Stimulated activated CD8-positive, alpha-beta memory T cell treated with anti-CD3 and anti-CD28 coated beads, Interleukin-7, amount 100 ng/mL, for 4 hours (primary cell): ENCODE measurements at regions not wholly inside any gene's neighbourhood (a gene's known extent, or its start where the extent isn't known, plus 50 kb on each side); places are given as distances from the start of the nearest gene placed in this dataset.
"Not testable (repeated sequence)": the region's sequence is repeated elsewhere in the genome, so short reads cannot be mapped to it uniquely, and the experiment has no call there.

Experiments used
- DNase-seq, 2 donors: peaks; one replicate each; pipeline ENCODE4 v3.0.0-alpha.2; 2020; ENCODE audit warnings: low read depth in 2 of 2

DNA sequence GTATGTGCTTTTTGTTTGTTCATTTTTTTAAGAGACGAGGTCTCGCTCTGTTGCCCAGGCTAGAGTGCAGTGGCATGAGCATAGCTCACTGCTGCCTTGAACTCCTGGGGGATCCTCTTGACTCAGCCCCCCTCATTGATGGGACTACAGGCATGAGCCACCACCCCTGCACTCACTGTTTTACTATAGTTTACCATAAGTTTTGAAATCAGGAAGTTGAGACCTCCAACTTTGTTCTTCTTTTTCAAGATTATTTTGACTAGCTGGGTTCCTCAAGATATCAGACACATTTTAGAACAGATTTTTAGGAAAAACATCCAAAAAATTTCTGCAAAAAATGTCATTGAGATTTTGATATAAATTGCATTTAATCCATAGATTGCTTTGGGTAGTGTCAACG is 120.4 kb upstream of the FGGY start:
- no peak for DNase-seq

DNA sequence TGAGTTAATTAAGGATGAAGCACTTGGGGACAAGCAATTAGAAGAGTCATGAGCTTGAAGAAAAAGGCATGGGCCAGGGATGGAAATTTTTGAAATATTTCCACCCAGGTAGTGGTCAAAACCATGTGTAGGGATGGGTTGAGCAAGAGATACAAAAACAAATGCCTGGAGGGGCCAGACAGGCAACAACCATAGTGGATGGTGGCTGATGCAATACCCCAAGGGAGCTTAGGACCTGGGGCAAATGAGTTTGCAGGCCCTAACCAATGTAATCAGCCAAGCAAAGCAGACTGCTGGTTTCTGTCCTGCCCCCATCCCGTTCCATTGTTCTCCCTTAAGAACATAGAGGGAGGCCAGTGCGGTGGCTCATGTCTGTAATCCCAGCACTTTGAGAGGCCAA is 119.1 kb upstream of the FGGY start:
- DNase-seq: no peak

DNA sequence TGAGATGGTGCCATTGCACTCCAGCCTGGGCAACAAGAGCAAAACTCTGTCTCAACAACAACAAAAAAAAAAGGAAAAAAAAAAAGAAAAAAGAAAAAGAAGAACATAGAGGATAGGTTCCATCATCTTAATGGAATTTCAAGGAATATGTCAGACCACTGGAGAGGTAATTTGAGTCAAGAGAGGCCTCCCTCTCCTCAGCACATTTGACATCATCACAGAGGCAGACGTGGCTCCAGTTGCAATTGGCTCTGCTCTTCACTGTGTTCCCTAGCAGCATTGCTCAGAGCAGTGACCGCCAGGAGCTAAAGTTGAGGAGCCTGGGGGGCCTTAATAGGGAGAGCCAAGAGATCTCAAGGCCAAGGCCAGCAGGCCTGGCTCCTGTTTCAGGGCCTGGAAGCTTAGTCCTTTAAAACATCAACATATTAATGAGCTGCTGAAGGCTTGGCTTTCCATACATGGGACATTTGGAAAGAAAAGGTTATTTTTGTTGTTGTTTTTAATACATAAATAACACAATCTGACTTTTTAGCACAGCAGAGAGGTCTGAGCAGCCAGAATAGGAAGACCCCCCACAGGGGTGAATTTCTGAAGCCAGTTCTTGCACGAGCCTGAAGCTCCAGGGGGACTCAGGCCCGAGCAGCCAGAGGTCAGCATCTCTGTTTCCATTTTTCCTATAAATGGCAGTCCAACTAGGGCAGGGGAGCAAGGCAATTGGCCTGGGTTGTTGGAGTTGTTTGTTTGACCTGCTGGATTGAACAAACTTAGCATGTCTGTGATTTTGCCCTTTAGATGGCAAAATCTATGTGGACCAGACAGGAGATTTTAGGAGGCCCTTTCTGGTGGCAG is 118.3 kb upstream of the FGGY start:
- no peak for DNase-seq

DNA sequence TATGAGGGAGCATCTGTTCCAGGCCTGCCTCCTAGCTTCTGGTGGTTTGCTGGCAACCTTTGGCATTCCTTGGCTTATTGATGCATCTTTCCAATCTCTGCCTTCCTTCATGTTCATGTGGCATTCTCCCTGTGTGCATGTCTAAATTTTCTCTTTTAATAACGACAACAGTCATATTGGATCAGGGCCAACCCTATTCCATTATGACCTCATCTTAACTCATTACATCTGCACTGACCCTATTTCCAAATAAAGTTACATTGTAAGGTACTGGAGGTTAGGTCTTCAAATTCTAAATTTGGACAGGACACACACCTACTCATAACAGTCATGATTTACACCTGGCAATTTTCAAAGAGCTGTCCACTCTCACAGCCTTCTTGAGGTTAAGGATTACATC is 117.2 kb upstream of the FGGY start:
- no peak for DNase-seq

DNA sequence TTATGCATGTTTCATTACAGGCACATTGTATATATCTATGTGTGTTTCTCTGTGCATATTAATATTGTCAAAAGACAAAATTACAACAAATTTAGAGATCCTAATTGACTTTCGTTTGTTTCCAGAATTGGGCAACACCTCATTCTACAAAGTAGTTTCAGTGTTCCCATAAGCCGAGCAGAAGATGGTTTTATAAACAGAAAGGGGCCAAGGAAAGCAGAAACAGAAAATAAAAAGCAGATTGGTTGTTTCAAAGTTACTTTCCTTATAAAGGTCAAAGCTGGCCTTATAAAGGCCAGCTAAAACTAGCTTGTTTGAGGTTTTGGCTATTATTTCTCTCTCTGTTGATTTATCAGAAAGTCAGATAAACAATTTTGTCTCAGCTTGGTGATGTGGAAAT is 116.2 kb upstream of the FGGY start:
- no peak for DNase-seq

DNA sequence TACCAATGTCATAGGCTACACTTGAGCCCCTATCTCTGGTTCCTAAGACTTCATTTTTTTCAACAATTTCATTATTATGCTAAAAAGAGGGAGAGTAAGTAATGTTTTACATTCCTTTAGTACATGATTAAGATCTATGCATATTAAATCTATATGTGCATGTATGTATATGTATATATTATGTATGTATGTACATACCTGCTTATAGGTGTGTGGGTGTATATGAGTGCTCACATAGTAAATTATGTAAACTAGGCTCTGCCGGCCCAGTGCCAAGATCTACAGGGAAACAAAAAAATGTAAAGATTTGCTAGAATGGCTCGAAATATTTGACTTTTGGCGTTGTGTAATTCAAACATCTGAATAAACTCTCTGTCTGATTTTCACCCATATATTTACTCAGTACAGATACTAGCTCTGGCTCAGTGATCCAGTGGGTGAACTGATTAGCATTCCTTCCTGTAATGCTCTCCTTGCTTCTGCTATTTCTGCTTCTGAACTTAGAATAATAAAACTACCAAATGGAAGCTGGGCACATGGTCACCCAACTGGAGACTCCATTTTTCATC is 113.1 kb upstream of the FGGY start:
- no peak for DNase-seq

DNA sequence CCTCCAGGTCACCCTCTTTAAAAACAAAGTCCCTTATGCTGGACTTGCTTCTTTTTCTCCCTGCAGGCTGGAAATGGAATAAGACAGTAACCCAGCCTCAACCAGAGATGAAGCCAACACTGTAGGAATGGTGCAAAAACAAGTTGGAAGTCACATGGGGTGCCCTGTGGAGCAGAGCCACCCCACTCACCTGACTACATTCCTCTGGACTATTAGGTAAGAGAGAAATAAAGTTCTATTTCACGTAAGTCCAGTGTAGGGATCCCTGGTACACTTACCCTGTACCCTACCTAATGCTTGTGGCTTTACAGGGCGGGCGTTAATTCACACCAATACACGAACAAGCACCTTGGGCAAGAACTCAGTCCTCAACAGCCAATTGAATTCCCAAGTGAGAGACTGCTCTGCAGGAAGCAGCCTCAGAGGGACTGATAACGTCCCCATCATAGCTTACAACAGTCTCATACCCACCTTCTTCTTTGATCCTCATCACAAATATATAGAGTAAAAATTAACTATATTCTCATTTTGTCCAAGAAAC is 112.5 kb upstream of the FGGY start:
- no peak for DNase-seq

DNA sequence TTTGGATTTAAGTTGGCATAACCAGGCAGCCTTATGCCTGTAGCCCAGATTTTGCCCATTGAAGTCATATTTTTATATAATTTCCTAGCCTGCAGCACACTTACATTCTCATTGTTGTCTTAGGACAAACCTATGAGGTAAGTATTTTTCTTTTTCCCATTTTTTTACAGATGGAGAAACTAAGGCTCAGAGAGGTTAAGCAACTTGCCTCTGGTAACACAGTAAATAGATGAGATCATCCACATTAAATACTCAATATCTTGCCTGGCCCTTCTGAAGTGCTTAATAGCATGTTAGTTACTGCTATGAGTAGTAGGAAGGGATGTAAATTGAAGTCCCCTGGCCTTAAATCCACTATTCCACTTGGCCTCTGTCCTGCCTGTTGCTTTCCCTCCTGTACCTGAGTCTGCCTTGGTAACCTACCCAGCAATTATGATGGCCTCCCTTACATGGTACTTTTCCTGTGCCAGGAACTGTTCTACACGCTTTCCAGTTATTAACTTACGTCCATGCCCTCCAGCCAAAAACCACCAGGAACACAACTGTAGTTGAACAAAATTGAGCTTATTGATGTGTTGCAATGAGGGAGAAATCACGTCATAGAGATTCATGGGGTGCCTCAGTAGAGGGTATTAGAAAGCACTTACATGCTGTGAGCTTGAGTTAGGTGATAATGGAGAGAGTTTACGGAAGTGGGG is 111.6 kb upstream of the FGGY start:
- DNase-seq: no peak

DNA sequence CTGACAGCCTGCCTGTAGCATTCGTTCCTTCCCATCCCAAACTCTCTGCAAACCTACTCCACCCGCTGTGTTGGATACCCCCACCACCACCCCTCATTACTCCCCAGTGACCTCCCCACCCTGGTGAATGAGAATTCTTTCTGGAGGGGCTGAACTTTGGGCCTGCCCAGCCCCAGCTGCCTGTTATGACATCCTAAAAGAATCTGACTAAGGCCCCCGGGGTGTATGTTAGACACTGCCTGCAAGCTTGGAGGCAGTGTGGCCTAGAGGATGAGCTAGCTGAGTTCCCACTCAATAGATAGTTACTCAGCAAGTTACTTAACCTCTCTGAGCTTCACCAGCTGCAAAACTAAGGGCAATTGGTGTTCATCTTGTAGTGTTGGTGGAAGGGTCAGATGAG is 110.2 kb upstream of the FGGY start:
- no peak for DNase-seq

DNA sequence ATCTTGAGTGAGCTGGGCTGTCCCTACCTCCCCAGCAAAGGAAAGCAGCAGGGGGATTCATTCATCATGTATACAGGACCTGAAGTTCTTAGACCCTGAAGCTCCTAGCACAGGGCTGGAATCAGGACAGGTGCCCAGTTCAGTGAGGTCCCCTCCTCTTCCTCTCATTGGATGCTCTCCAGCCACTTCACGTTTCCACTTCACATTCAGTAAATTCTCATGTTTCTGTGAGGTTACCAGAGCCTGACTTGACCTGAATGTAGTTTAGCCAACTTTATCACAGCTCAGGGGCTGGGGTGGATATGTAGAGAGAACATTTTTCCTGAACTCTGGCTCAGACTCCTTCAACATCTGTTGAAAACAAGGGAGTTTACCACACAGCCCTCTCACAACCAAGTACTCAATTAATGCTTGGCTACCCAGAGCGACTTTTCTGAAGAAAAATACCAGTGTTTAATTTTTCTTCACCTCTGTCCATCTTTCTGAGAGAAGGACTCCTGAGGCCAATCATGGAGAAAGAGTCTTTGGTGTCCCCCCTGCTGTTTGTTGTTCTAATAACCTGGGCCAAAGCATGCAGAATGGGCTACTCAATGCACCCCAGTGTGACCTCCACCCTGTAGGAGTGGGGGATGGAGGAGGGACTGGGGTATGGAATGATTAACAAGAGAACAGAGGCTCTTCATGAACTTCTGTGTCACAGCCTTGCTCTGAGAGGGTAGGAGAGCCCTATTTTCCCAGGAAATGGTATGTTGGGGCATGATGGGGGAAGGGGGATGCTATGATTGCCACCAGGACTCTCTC is 108.3 kb upstream of the FGGY start:
- no peak for DNase-seq

DNA sequence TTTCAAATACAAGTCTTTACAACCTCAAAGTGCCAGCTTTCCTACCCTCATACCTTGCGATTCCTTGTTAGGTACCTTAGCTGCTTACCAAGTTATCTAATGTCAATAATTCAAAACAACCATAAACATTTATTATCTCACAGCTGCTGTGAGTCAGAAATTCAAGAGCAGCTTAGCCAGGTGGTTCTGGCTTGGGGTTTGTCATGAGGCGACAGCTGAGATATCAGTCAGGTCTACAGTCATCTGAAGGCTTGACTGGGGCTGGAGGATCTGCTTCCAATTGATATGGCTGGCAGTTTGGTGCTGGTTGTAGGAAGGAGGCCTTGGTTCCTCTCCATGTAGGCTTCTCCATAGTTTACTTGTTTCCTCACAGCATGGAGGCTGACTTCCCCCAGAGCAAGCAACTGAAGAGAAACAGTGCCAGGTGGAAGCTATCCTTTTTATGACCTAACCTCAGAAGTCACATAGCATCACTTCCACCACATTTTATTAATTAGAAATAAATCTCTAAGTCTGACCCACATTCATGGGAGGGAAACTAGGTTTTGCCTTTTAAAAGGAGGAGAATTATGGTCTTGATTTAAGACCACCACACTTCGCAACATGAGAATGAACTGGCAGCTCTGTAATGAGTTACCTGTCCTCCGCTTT is 103.3 kb upstream of the FGGY start:
- no peak for DNase-seq

DNA sequence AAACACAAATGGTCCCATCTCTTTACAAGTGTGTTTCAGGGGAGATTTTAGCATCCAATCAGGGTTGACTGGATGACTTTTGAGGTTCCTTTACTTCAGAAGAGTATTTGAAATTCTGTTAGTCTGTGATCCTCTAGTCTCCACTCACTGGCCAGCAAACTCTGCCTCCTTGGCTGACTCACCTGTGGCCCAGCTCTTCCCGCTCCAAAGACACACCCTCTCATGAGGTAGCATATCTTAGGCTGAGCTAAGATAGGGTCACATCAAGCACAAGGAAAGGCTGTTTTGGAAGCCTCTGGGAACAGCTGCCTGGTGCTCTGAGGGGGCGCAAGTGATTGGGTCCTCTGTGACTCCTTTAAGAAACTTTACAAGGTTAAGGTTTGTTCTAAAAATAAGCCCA is 102.3 kb upstream of the FGGY start:
- no peak for DNase-seq

DNA sequence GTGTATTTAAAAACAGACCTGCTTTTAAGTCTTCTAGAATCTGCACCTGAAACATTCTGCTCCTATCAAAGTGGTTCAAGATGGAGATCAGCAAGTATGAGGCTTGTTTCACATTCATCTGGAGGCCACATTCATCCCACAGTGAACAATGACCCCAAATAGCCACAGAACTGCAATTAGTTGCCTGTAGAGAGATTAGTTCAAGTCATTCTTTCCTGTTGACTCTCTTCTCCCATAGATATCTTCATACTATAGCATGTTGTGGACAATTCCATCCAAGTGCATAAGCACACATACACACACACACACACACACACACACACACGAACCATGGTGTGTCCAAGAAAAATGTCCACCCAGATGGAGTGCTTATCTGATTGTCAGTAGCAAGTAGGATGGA is 101.7 kb upstream of the FGGY start:
- DNase-seq: no peak

DNA sequence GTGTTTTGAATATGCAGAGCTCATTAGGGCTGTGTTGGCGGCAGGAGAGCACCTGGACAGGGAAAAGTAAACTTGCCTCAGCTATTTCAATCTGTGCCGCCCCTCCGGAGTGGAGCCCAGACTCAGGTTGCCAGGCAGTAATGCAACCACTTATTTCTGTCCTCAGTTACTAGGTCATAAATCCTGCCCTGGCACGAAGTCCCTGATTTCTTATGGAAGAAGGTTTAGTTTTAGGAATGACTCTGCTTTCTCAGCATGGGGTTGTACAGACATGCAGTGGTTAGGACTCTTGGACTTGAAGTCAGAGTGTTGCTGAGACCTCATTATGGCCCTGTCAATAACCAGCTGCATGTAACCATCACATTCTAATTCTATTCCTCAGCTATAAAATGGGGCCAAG is 98.3 kb upstream of the FGGY start:
- DNase-seq: no peak

DNA sequence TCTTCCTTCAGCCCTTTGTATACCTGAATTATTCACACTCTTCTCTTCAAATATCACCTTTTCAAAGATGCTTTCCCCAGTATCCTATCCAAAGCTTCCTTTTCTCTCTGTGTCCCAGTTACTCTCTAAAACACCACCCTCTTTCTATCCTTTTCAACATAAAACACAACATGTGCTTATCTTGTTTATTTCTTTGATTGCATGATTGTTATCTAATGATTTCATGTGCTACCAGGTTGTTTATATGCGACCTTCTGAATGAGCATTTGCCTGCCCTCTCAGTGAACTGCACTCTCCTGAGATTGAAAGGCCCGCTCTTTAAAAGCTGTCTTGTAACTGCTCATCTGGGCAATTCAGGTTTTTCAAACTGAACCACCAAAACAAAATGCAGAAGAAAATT is 97.7 kb upstream of the FGGY start:
- DNase-seq: no peak

DNA sequence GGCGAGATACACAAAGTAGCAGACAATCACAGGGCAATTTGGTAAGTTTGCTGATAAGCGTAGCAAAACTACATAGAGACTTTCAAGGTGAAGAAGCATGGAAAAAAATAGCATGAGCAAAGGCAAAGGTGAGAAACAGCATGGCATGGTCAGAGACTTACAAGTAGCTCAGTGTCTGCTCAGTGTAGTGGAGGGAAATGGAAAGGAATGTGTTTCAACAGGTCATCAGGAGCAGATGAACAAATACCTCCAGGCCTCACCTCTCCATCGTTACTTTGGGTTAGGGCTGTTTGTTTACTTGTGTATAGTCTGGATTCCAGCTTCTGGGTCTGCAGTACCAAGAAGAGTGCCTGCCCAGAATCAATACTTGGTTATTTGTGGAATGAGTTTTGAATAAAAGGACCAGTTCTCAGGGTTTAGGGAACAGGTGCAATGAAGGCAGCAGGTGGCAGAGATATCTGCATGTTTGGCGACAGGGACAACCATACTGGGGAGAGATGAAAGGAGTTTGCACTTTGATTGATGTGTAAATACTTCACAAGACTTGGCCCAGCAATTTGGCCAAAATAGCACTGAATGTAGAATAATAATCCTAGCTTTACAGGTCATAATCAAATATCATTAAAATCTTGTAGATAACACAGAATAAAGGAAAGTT is 97.0 kb upstream of the FGGY start:
- DNase-seq: no peak

DNA sequence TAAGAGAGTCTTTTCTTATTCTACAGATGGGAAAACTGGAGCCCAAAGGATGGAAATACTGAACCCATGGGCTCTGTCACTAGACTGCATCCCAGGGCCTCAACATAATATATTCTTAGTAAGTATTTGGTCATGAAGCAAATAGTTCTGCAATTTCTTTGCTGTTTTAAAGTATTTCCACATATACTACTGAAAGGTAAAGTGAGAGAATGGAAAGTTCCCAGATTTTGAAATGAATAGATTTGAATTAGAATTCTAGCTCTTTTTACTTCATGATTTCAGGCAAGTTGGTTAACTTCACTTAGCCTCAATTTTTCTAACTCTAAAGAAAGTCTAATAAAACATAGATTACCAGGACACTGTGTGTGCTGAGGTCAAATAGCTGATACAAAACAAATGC is 95.6 kb upstream of the FGGY start:
- DNase-seq: no peak

DNA sequence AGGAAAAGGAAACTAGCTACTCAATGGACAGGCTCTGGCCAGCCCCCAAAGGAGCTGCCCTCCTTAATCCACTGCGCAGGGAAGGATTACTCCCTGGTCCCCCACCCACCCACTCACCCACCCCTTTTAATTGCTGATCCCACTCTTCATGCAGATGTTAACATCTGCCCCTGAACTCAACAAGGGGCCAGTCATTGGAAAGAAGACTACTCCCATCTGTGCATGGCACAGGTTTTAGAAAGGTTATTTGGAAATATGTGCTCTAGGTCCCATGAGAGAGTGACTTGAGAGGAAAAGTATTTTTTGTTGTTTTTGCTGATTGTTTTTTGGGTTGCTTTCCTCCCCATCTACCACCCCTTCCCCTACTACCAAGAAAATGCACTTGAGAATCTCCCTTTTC is 94.4 kb upstream of the FGGY start:
- no peak for DNase-seq

DNA sequence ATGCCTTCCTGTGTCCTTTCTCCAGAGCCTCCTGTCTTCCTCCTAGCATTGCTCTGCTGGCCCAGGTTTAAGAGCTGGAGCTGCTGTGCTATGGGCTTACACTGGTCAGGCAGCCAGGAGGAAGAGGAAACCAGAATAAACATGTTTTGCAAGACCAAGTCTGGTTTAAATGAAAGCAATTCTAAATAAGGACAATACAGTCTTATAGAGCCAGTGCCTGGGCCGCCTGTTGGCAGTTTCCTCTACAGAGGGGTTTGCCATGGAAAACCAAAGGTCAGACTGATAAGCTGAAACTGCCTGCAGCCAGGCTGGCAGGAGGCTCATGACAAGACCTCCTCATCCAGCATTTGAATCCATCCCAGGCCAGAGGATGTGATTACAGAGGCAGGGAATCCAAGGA is 92.9 kb upstream of the FGGY start:
- no peak for DNase-seq

DNA sequence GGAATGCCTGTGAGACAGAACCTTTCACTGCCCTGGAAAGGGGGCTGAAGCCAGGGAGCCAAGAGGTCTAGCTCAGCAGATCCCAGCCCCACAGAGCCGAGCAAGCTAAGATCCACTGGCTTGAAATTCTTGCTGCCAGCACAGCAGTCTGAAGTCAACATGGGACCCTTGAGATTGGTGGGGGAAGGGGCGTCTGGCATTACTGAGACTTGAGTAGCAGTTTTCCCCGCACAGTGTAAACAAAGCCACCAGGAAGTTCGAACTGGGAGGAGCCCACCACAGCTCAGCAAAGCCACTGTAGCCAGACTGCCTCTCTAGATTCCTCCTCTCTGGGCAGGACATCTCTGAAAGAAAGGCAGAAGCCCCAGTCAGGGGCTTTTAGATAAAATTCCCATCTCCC is 90.3 kb upstream of the FGGY start:
- not testable (repeated sequence) for DNase-seq

DNA sequence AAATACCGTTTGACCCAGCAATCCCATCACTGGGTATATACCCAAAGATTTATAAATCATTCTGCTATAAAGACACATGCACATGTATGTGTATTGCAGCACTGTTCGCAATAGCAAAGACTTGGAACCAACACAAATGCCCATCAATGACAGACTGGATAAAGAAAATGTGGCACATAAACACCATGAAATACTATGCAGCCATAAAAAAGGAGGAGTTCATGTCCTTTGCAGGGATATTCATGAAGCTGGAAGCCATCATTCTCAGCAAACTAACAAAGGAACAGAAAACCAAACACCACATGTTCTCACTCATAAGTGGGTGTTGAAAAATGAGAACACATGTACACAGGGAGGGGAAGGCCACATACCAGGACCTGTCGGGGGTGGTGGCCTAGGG is 86.5 kb upstream of the FGGY start:
- not testable (repeated sequence) for DNase-seq
